ENCODE measurements at regions not wholly inside any gene's neighbourhood (a gene's known extent, or its start where the extent isn't known, plus 50 kb on each side); places are given as distances from the start of the nearest gene placed in this dataset.

- TF ChIP-seq POLR2A (IDR thresholded peaks at IDR 0.05), result no peak
- no peak for TF ChIP-seq CTCF (IDR thresholded peaks at IDR 0.05)
These were observed 256.5 kb downstream of the UQCRFS1 start for GRCh38 chr19:28956421-28956820.

All from vagina (tissue), 2 donors.